Limb (tissue), 2 donors: ENCODE measurements at regions not wholly inside any gene's neighbourhood (a gene's known extent, or its start where the extent isn't known, plus 50 kb on each side); places are given as distances from the start of the nearest gene placed in this dataset.

Experiments used
- DNase-seq, 2 donors: peaks; one replicate each; pipeline ENCODE4 v3.0.0-alpha.2; 2016; ENCODE audit errors: extremely low spot score in 2 of 2

DNA sequence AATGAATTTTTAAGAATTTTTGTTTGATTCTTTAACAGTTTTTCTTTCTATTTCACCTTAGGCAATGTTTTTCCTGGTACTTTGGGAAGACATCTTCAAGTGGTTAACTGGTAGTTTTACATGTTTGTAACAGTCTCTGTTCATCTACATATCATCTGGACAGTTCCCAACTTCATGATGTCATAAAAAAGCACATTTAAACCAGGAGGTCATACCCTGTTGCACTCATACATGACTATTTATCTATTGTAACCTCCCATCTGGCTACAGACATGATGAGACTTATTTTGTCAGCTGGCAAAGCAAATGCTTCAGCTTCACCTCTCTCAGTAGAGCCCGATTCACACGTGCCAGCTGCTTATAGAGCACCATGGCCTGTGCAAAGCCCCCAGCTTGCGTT lies 99.8 kb upstream of the YPEL5 start:
- no peak for DNase-seq

- no peak for DNase-seq
Measured at GRCh38 chr2:30048636-30049175, 98.1 kb upstream of the YPEL5 start.

- DNase-seq = no peak
Measured at GRCh38 chr2:30055548-30055947, 91.3 kb upstream of the YPEL5 start.

DNA sequence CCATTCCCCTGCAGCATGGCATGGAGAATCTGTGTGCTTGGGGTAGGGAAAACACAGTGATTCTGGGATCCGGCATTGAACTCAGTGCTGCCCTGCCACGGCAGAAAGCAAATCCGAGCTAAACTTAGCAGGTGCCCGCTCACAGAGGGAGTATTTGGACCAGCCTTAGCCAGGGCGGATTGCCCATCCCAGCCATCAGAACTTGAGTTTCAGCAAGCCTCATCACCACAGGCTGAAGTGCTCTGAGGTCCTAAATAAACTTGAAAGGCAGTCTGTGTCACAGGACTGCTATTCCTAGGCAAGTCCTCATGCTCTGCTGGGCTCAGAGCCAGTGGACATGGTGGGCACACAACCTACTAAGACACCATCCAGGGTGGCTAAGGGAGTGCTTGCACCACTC lies 86.2 kb upstream of the YPEL5 start:
- no peak for DNase-seq

DNA sequence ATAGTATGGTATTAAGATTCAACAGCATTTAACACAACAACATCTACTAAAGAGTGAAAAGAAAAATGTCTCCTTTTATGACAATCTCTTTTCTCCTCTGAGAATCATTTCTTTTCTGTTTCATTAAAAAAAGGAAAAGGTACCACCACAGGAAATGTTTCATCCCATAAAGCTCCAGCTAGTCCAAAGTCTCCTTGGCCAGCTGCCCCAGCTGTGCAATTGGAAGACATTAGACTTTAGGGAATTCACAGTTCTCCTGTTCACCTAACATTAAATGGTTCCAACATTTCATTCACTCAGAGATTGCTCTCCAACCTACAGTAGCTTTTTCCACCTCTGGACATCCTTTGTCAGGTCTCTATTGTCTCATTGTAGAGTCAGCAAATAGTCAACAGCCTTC lies 78.7 kb upstream of the YPEL5 start:
- DNase-seq = no peak

GRCh38 chr2:30072250-30072842 lies 74.5 kb upstream of the YPEL5 start:
- DNase-seq = peak; percentile 79 to 80

- DNase-seq = no peak
Measured at GRCh38 chr2:30073523-30073922, 73.3 kb upstream of the YPEL5 start.

DNA sequence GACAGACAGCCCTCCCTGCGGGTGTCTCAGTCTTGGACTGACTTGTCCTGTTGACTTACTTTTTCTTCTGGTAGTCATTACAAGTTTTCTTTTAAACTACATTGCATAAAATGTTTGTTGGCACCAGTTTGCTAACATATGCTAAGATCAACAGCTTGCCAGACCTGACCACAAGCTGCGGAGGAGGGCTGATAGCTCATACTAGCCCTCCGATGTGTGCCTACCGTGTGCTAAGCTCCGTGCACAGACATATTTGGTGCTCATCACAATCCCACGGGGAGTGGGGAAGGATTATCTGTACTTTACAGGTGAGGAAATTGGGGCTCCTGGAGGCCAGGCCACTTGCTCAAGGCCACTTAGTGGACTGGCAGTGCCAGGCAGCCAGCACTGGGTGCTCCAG lies 72.8 kb upstream of the YPEL5 start:
- no peak for DNase-seq

- no peak for DNase-seq
Measured at GRCh38 chr2:30078521-30078920, 68.3 kb upstream of the YPEL5 start.

- no peak for DNase-seq
Measured at GRCh38 chr2:30084915-30085314, 61.9 kb upstream of the YPEL5 start.

- no peak for DNase-seq
Measured at GRCh38 chr2:30089171-30089570, 57.6 kb upstream of the YPEL5 start.

DNA sequence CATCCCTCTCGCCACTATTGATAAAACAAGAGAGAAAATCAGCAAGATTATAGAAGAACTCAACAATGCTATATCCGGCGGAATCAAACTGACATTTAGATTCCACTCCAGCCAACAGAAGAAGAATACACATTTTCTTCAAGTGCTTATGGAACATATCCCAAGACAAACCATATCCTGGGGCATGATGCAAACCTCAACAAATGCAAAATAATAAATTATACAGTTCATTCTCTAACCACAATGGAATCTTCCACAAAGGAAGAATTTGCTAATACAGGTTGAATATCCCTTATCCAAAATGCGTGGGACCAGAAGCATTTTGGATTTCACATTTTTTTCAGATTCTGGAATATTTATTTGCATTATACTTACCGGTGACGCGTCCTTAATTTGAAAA lies 51.4 kb upstream of the YPEL5 start:
- no peak for DNase-seq

- no peak for DNase-seq
Measured at GRCh38 chr2:30096451-30096850, 50.4 kb upstream of the YPEL5 start.
